GM19351 (cell line): ENCODE measurements at regions not wholly inside any gene's neighbourhood (a gene's known extent, or its start where the extent isn't known, plus 50 kb on each side); places are given as distances from the start of the nearest gene placed in this dataset.
"Not testable (repeated sequence)": the region's sequence is repeated elsewhere in the genome, so short reads cannot be mapped to it uniquely, and the experiment has no call there.

Source experiments
- ATAC-seq: cut with Tn5 transposase; IDR thresholded peaks from one replicate; pipeline ENCODE4 v1.9.1; 2021; ENCODE audit warnings: mild to moderate bottlenecking, moderate library complexity; ENCODE audit not compliant: unreplicated experiment

DNA sequence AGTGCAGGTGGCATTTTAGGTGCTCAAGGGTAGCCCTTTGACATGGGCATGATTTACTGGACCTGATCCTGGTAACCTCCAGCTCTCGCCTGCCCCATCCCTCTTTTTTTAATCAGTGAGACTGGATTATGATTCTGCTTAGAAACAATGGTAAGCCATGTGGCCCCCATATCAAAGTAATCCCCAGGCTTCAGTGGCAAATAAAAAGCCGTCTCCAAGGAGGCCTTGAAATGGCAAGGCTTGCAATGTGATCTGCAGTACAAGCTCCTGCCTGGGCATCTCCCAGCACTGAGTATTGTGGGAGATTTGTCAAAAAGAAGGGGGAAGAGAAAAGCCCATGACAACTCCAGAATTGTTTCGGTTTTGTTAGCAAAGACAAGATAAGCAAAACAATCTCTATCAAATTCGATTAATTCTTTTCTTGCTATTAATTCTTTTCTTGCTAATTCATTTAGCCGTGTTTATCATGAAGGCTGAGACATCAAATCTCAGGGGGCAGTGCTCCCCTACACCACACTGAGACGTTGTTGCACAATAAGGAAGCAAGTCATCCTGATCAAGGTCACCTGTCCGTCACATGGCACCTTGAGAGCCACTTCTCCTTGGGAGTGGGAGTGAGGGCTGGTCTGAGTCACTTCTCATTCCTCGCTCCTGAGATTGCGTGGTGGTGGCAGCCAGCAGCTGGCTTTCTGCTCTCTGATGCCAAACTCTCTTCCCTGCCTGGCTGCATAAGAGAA, 312.7 kb upstream of the GATB start:
- no peak for ATAC-seq

DNA sequence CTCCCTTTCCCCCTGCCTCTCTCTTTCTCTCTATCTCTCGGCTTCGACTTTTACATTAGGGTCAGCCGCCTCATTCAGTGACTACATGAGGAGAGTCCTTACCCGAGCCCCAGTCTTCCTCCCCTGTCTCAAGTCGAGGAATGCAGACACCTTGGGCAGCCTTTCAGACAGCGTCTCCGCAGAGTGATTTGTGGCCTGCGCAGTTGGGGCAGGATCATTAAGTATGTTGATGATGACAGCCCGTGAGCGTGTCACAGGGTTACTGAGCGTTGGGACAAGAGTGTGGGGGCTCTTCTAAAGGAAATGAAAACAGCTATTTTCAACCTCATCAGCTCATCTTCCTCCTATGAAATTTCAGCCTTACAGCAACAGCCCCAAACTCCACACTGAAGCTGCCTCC, 312.1 kb upstream of the GATB start:
- ATAC-seq = no peak

GRCh38 chr4:152072001-152072485, 311.2 kb upstream of the GATB start:
- no peak for ATAC-seq

DNA sequence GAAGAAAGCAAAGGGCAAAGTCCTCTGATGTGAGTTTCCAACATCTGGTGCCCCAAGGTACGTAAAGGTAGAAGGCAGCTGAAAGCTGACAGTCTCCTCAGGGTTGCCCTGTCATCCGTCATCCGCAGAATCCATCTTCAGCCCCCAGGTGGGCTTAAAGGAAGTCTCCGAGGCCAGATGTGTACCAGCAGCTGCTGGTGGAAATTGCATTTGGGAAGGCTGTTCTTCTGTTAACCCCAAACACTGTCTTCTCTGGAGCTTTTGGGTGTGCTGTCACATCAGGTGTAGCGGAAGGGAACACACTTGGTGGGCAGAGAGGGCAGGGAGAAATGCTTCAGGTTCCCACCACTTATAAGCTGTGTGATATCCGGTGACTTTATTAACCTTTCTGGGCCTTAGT, 310.0 kb upstream of the GATB start:
- no peak for ATAC-seq

GRCh38 chr4:152068866-152069265, 308.1 kb upstream of the GATB start:
- no peak for ATAC-seq

- no peak for ATAC-seq
Observed at GRCh38 chr4:152065545-152065944, 304.7 kb upstream of the GATB start.

- no peak for ATAC-seq
Observed at GRCh38 chr4:152064753-152065152, 303.9 kb upstream of the GATB start.

DNA sequence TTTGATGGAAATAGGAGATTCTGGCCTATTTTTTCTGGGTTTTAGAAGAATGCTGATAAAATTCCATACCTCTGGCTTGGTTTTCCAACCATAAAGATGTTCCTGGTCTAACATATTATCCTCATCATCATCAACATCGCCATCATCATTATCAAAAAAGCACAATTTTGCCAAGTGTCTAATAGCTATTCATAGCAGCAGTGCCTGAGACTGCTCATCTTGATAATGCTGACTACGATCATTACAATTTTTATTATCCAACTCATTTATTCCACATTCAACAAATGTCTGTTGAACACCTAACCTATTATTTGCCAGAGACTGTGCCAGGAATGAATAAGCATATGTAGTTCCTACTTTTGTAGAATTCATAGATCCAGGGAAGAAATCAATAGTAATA, 303.5 kb upstream of the GATB start:
- no peak for ATAC-seq

GRCh38 chr4:152063621-152064240, 302.9 kb upstream of the GATB start:
- no peak for ATAC-seq

DNA sequence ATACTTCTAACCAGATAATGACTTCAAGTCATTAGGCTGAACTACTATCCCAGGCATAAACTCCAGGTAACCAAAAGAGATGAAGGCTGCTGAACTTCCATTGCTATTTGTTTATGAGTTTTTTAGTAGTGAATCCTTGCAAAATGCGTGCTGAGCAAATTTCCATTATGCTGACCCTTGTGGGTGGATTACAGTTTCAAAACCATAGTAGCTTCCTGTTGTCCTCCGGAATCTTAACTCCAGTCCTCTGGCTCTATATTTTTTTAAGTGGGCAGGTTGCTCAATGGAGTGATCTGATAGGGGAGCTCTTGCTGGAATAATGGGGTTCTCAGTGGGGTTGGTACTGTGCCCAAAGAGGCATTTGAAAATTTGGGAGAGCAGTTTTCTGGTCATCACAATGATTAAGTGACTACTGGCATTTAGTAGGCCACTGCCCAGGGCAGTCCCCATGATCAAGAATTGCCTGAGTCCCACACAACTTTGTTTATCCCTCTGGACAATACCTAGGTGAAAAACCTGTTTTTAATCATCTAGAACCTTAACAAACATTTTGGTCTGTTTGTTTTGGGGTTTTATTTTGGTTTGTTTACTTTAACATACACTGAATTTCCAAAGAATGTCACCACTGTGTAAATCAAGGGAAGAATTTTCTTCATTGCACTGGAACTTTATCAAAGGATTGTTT, 302.3 kb upstream of the GATB start:
- no peak for ATAC-seq

- no peak for ATAC-seq
Observed at GRCh38 chr4:152054731-152055130, 293.9 kb upstream of the GATB start.

DNA sequence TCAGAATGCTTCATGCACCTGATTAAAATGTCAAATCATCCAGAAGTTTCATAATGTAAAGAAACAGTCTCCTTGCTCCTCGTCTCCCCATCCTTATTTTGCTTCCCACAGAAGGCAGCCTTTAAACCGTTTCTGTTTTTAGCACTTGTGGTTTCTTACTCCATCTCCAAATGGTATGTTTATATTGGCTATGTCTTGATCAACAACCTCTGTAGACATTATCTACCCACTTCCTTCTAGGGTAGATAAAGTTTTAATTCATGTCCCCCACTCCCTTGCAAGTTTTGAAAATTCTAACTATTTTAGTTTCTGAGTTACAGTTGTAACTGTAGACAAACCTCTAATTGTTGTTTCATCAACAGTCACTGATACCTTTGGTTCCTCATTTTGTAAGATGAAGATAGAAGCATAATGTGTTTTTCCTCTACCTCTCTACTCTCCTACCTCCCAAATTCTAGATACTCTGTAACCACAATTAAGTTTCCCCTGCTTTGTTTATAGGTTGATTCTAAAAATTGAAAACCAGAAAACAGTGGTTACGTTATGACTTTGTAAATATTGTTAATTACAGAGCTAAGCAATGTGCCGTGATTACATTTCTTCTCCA, 291.7 kb upstream of the GATB start:
- ATAC-seq = peak; percentile 67

DNA sequence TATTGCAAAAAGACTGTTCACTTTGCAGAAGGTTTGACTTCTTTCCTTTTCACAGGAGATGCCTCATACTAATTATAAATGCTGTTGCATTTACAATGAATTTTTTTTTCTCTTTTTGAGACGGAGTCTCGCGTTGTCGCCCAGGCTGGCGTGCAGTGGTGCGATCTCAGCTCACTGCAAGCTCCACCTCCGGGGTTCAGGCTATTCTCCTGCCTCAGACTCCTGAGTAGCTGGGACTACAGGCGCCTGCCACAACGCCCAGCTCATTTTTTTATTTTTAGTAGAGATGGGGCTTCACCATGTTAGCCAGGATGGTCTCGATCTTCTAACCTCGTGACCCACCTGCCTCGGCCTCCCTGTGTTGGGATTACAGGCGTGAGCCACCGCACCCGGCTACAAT, 290.5 kb upstream of the GATB start:
- ATAC-seq = not testable (repeated sequence)

GRCh38 chr4:152050106-152050505, 289.3 kb upstream of the GATB start:
- no peak for ATAC-seq

- ATAC-seq = no peak
Observed at GRCh38 chr4:152047451-152047850, 286.6 kb upstream of the GATB start.

- ATAC-seq = peak; percentile 69
Observed at GRCh38 chr4:152045807-152046571, 285.2 kb upstream of the GATB start.

DNA sequence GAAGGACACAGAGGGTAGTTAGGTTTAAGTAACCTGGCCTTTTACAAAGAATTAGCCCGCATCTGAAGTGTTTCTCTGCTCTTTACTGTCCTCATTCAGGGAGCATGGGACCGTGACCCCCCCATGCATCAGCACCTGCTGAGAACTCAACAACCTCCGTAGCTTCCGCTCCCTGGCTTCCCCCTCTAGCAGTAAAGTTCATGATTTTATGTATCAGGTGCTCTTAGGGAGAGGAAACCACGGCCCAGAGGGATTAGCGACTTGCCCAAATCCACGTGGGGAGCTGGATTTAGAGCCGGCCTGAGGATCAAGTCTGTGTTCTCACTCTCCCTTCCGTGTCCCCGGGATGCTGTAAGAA, 284.6 kb upstream of the GATB start:
- ATAC-seq = peak; percentile 39

GRCh38 chr4:152044331-152045036, 283.7 kb upstream of the GATB start:
- no peak for ATAC-seq

GRCh38 chr4:152041295-152041694, 280.5 kb upstream of the GATB start:
- ATAC-seq = no peak

DNA sequence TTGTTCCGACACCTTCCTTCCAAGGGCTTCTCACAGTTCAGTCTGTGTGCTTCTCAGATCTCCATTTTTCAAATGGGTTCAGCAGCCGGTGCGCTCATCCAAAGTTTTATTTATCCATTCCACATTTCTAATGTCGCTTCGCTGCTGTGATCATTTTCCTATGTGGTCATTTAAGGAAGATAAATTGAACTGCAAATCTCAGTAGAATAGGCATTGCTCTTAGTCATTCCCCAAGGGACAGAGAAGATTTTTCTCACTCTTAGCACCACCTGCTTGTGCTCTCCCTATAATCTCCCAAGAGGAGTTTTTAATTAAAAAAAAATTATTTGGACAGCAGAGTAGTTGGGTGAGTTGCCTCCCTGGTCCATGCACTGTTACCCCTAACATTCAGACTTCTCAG, 278.9 kb upstream of the GATB start:
- no peak for ATAC-seq
